SJSA1 (cell line): ENCODE measurements at regions not wholly inside any gene's neighbourhood (a gene's known extent, or its start where the extent isn't known, plus 50 kb on each side); places are given as distances from the start of the nearest gene placed in this dataset.
A peak's percentile ranks its signal among the peaks of the same experiment; 100 is the strongest.

Source experiments
- DNase-seq, 2 experiments: peaks; one replicate each; pipeline ENCODE4 v3.0.0-alpha.2; 2015 to 2020; ENCODE audit warnings: low spot score in 2 of 2, low read depth in 1 of 2
- H3K27ac ChIP-seq: fragments of 250-450 bp; sonication (Bioruptor Pico); 2 replicates; pipeline ENCODE4 v1.5.1; 2020; ENCODE audit warnings: mild to moderate bottlenecking, moderate library complexity
- H3K27me3 ChIP-seq: fragments of 250-450 bp; sonication (Bioruptor Pico); replicated peaks from 2 replicates; pipeline ENCODE4 v1.5.1; 2020; ENCODE audit warnings: mild to moderate bottlenecking, moderate library complexity
- H3K36me3 ChIP-seq: fragments of 250-450 bp; sonication (Bioruptor Pico); 2 replicates; pipeline ENCODE4 v1.5.1; 2020; ENCODE audit warnings: mild to moderate bottlenecking
- H3K4me1 ChIP-seq: fragments of 250-450 bp; sonication (Bioruptor Pico); replicated peaks from 2 replicates; pipeline ENCODE4 v1.6.1; 2021; ENCODE audit warnings: mild to moderate bottlenecking
- H3K4me3 ChIP-seq: fragments of 250-450 bp; sonication (Bioruptor Pico); 2 replicates; pipeline ENCODE4 v1.5.1; 2020; ENCODE audit warnings: mild to moderate bottlenecking
- H3K9me3 ChIP-seq: fragments of 250-450 bp; sonication (Bioruptor Pico); replicated peaks from 2 replicates; pipeline ENCODE4 v1.5.1; 2020; ENCODE audit warnings: mild to moderate bottlenecking

- no peaks in the 10 kb centered on the region for H3K9me3 ChIP-seq
- H3K4me1 ChIP-seq: no peaks in the 10 kb centered on the region
- no peaks in the 10 kb centered on the region for H3K36me3 ChIP-seq
- DNase-seq: no peak
- H3K27me3 ChIP-seq: no peaks in the 10 kb centered on the region
- no peak overlapping the region for H3K27ac ChIP-seq
- H3K4me3 ChIP-seq: no peak overlapping the region
These were observed 722.5 kb upstream of the API5 start for GRCh38 chr11:42589286-42589685.

DNA sequence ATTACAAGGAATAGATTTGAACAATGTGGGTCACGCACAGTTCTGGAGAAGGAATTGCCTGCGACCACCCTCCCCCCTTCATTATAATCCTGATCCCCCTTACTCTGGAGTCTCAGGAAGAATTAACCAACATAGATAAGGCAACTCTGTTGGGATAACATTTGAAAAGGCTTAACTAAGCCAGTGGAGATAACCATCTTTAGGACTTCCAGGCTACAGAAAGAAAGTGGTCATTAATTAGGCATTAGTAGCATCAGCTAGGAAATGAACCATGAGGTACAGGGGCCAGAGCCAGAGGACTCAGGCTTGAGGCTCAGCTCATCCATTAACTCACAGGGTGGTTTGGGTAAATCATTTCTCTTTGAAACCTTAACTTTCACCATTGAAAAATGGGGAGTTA, 720.0 kb upstream of the API5 start:
- Histone ChIP-seq H3K4me1 (no peaks in the 10 kb centered on the region), H3K9me3 (no peaks in the 10 kb centered on the region), H3K27ac (no peak overlapping the region), H3K36me3 (no peaks in the 10 kb centered on the region), H3K27me3 (no peaks in the 10 kb centered on the region), H3K4me3 (no peak overlapping the region)
- no peak for DNase-seq

- no peak for DNase-seq
- Histone ChIP-seq H3K36me3 (no peaks in the 10 kb centered on the region), H3K4me1 (no peaks in the 10 kb centered on the region), H3K4me3 (no peak overlapping the region), H3K27ac (no peak overlapping the region), H3K27me3 (no peaks in the 10 kb centered on the region), H3K9me3 (no peaks in the 10 kb centered on the region)
These were observed 718.4 kb upstream of the API5 start for GRCh38 chr11:42593441-42593840.

GRCh38 chr11:42595876-42596275, 715.9 kb upstream of the API5 start:
- Histone ChIP-seq H3K27me3 (no peaks in the 10 kb centered on the region), H3K4me3 (no peak overlapping the region), H3K27ac (no peak overlapping the region), H3K36me3 (no peaks in the 10 kb centered on the region), H3K9me3 (no peaks in the 10 kb centered on the region), H3K4me1 (no peaks in the 10 kb centered on the region)
- DNase-seq: no peak

GRCh38 chr11:42596576-42597145, 715.1 kb upstream of the API5 start:
- Histone ChIP-seq H3K27ac (no peak overlapping the region), H3K27me3 (no peaks in the 10 kb centered on the region), H3K36me3 (no peaks in the 10 kb centered on the region), H3K4me1 (no peaks in the 10 kb centered on the region), H3K4me3 (no peak overlapping the region), H3K9me3 (no peaks in the 10 kb centered on the region)
- DNase-seq: no peak

DNA sequence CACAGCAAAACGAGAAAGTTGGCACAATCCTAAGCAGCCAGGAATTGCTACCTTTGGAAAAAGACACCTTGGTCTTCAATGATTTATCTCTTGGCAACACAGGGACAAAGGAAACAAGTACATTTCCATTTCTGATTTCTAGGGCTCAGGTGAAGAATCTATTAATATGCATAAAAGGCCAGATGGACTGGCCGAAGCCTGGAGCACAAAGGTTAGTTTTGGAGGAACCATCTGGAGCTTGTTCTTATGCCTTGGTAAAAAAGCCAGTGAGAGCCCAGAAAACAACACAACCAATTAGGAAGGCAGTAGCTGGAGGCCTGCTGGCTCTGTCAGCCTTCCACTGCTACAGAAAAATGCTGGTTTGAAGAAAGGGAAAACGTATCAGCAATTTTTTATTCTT, 713.5 kb upstream of the API5 start:
- Histone ChIP-seq H3K27me3 (no peaks in the 10 kb centered on the region), H3K4me1 (no peaks in the 10 kb centered on the region), H3K27ac (no peak overlapping the region), H3K4me3 (no peak overlapping the region), H3K9me3 (no peaks in the 10 kb centered on the region), H3K36me3 (no peaks in the 10 kb centered on the region)
- DNase-seq: no peak

- no peaks in the 10 kb centered on the region for H3K9me3 ChIP-seq
- H3K36me3 ChIP-seq: no peaks in the 10 kb centered on the region
- no peaks in the 10 kb centered on the region for H3K4me1 ChIP-seq
- H3K4me3 ChIP-seq: no peak overlapping the region
- no peak for DNase-seq
- H3K27me3 ChIP-seq: no peaks in the 10 kb centered on the region
- no peak overlapping the region for H3K27ac ChIP-seq
These were observed 691.0 kb upstream of the API5 start for GRCh38 chr11:42620796-42621195.

- DNase-seq: no peak
- H3K9me3 ChIP-seq: no peaks in the 10 kb centered on the region; the same call in 1 of the 2 replicates
- no peaks in the 10 kb centered on the region for H3K4me1 ChIP-seq
- H3K27ac ChIP-seq: no peak overlapping the region
- no peaks in the 10 kb centered on the region for H3K27me3 ChIP-seq
- H3K36me3 ChIP-seq: no peaks in the 10 kb centered on the region
- no peak overlapping the region for H3K4me3 ChIP-seq
These were observed 685.8 kb upstream of the API5 start for GRCh38 chr11:42625757-42626665.

GRCh38 chr11:42631220-42631843, 680.5 kb upstream of the API5 start:
- no peak overlapping the region for H3K27ac ChIP-seq
- H3K36me3 ChIP-seq: no peaks in the 10 kb centered on the region
- H3K9me3 ChIP-seq: no peaks in the 10 kb centered on the region; the same call in 1 of the 2 replicates
- H3K4me3 ChIP-seq: no peak overlapping the region
- peak in 1 of 2 experiments; percentile 27 for DNase-seq
- no peaks in the 10 kb centered on the region for H3K27me3 ChIP-seq
- H3K4me1 ChIP-seq: no peaks in the 10 kb centered on the region

DNA sequence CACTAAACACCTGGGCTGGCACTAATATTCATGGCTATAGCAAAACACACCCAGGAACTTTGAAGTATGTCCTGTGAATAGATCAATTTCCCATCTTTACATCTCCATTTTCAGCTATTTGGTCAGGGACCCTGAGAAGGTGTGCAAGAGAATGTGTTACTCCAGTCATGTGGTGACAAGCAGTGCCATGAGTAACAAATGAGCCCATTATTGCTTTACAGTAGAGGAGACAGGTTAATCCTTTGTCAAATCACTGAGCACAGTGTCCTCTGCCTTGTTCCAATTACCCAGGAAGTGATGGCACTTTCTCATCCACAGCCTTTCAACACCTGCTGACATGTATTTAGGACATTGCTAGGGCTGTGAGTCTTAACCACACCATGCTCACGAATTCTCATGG, 664.8 kb upstream of the API5 start:
- no peak overlapping the region for H3K27ac ChIP-seq
- no peak overlapping the region for H3K4me3 ChIP-seq
- no peaks in the 10 kb centered on the region for H3K27me3 ChIP-seq
- H3K9me3 ChIP-seq: no peaks in the 10 kb centered on the region
- H3K36me3 ChIP-seq: no peaks in the 10 kb centered on the region
- no peak for DNase-seq
- H3K4me1 ChIP-seq: no peaks in the 10 kb centered on the region

GRCh38 chr11:42647993-42648392, 663.8 kb upstream of the API5 start:
- no peak overlapping the region for H3K27ac ChIP-seq
- no peak overlapping the region for H3K4me3 ChIP-seq
- no peaks in the 10 kb centered on the region for H3K9me3 ChIP-seq
- H3K27me3 ChIP-seq: no peaks in the 10 kb centered on the region
- DNase-seq: no peak
- H3K36me3 ChIP-seq: no peaks in the 10 kb centered on the region
- H3K4me1 ChIP-seq: no peaks in the 10 kb centered on the region

DNA sequence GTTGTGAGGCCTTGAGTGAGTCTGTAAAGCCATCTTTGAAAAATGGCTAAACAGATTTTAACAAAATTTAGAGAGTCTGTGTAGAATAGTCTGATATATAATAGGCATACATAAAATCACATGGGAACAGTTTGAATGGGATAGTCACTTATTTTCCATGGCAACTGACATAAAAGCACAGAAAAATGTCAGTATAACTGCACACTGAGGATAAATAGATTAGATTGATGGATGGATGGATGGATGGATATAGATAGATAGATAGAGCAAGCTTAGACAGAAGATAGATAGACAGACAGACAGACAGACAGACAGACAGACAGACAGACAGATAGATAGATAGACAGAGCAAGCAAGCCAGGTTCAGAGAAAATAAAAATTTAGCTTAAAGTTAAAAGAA, 660.2 kb upstream of the API5 start:
- Histone ChIP-seq H3K27me3 (no peaks in the 10 kb centered on the region), H3K9me3 (no peaks in the 10 kb centered on the region), H3K27ac (no peak overlapping the region), H3K4me3 (no peak overlapping the region), H3K36me3 (no peaks in the 10 kb centered on the region), H3K4me1 (no peaks in the 10 kb centered on the region)
- DNase-seq: no peak

GRCh38 chr11:42657169-42657568, 654.6 kb upstream of the API5 start:
- H3K4me1 ChIP-seq: no peaks in the 10 kb centered on the region
- H3K4me3 ChIP-seq: no peak overlapping the region
- no peaks in the 10 kb centered on the region for H3K27me3 ChIP-seq
- H3K36me3 ChIP-seq: no peaks in the 10 kb centered on the region
- no peak for DNase-seq
- H3K9me3 ChIP-seq: no peaks in the 10 kb centered on the region; the same call in 1 of the 2 replicates
- no peak overlapping the region for H3K27ac ChIP-seq

GRCh38 chr11:42661942-42662341, 649.9 kb upstream of the API5 start:
- no peak for DNase-seq
- no peaks in the 10 kb centered on the region for H3K36me3 ChIP-seq
- H3K4me1 ChIP-seq: no peaks in the 10 kb centered on the region
- H3K27me3 ChIP-seq: no peaks in the 10 kb centered on the region
- no peak overlapping the region for H3K27ac ChIP-seq
- no peaks in the 10 kb centered on the region; the same call in 1 of the 2 replicates for H3K9me3 ChIP-seq
- H3K4me3 ChIP-seq: no peak overlapping the region
